ENCODE measurements at regions not wholly inside any gene's neighbourhood (a gene's known extent, or its start where the extent isn't known, plus 50 kb on each side); places are given as distances from the start of the nearest gene placed in this dataset.

DNA sequence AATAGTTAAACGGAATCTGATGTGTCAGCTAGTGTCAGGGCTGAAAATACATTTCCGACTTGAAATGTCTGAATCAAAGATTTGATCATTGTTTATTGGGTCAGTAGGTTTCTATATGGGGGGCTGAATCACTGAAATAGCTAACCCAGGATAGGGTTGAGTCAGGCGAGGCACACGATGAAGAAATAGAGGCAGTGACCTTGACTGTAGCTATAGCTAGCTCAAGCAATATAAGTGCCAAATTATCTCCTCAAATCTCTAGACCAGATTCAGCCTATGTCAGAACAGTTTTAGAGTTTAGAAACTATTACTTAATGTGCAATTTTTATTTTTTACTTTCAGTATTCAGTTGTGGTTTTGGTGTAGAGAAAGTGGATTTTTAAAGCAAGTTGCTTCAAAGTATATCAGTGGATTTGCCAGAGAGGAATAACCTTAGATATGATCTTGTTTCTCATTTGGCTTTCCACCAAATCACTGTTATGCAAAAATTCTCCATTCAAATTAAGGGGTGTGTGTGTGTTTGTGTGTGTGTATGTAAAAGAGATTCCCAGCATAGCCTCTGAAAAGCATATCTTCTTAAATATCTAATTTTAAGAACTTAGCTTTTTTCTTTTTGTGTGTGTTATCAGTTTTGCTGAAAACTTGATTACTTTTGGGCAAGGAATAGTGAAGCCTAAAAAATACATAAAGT lies 100.3 kb upstream of the RPL34 start:
- TF ChIP-seq, protein P1, sequence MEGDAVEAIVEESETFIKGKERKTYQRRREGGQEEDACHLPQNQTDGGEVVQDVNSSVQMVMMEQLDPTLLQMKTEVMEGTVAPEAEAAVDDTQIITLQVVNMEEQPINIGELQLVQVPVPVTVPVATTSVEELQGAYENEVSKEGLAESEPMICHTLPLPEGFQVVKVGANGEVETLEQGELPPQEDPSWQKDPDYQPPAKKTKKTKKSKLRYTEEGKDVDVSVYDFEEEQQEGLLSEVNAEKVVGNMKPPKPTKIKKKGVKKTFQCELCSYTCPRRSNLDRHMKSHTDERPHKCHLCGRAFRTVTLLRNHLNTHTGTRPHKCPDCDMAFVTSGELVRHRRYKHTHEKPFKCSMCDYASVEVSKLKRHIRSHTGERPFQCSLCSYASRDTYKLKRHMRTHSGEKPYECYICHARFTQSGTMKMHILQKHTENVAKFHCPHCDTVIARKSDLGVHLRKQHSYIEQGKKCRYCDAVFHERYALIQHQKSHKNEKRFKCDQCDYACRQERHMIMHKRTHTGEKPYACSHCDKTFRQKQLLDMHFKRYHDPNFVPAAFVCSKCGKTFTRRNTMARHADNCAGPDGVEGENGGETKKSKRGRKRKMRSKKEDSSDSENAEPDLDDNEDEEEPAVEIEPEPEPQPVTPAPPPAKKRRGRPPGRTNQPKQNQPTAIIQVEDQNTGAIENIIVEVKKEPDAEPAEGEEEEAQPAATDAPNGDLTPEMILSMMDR (IDR thresholded peaks at IDR 0.05) = no peak
- no peak for TF ChIP-seq POLR2A (IDR thresholded peaks at IDR 0.05)
